Lower leg skin (tissue), 4 donors: ENCODE measurements at regions not wholly inside any gene's neighbourhood (a gene's known extent, or its start where the extent isn't known, plus 50 kb on each side); places are given as distances from the start of the nearest gene placed in this dataset.

ENCODE experiments used
- DNase-seq, 2 donors: peaks; one replicate each; pipeline ENCODE4 v3.0.0-alpha.2; 2019; ENCODE audit warnings: low spot score in 2 of 2
- H3K4me3 ChIP-seq: fragments of 200-600 bp; sonication (generic); 2 replicates; pipeline ENCODE4 v1.5.1; 2017; ENCODE audit warnings: mild to moderate bottlenecking, low read depth; ENCODE audit not compliant: poor library complexity, severe bottlenecking
- POLR2A ChIP-seq, 2 donors: fragments of 450-650 bp; IDR thresholded peaks; one replicate each; pipeline ENCODE4 v1.6.1; 2016 to 2017; ENCODE audit warnings: antibody characterized with exemption in 2 of 2, mild to moderate bottlenecking in 1 of 2, moderate library complexity in 1 of 2
- WGBS, 2 donors: methylation state at CpG; one replicate each; pipeline ENCODE4 v1.1.5; 2018; 5-methylcytosine and 5-hydroxymethylcytosine counted together
- intact Hi-C: fragments of 100-400 bp; cut with DNase I; formaldehyde crosslinking; loops from one replicate; pipeline ENCODE4 v1.15.0; 2023; ENCODE audit warnings: low total_unique reads
- TF ChIP-seq, protein P1 (sequence below), 3 donors: fragments of 450-650 bp; IDR thresholded peaks; one replicate each; pipeline ENCODE4 v1.5.1; 2016; ENCODE audit warnings: antibody characterized with exemption in 3 of 3, mild to moderate bottlenecking in 3 of 3, moderate library complexity in 2 of 3

DNA sequence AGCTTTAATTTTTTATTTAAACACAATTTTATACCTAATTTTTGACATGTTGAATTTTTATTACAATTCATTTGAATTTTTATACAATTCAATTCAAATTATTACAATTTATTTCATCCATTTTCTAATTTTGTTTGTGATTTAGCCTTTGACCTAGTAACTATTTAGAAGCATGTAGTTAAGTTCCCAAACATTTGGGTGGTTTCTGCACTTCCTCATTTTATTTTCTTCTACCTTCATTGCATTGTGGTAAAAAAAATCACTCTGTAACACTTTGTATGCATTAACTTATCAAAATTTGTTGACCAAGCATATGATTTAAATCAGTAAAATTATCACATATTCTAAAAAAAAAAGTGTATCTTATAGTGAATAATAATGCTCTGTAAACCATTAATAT, 928.9 kb downstream of the ARAP2 start:
- TF ChIP-seq, protein P1, sequence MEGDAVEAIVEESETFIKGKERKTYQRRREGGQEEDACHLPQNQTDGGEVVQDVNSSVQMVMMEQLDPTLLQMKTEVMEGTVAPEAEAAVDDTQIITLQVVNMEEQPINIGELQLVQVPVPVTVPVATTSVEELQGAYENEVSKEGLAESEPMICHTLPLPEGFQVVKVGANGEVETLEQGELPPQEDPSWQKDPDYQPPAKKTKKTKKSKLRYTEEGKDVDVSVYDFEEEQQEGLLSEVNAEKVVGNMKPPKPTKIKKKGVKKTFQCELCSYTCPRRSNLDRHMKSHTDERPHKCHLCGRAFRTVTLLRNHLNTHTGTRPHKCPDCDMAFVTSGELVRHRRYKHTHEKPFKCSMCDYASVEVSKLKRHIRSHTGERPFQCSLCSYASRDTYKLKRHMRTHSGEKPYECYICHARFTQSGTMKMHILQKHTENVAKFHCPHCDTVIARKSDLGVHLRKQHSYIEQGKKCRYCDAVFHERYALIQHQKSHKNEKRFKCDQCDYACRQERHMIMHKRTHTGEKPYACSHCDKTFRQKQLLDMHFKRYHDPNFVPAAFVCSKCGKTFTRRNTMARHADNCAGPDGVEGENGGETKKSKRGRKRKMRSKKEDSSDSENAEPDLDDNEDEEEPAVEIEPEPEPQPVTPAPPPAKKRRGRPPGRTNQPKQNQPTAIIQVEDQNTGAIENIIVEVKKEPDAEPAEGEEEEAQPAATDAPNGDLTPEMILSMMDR (IDR thresholded peaks at IDR 0.05): no peak
- TF ChIP-seq POLR2A (IDR thresholded peaks at IDR 0.05): no peak
- H3K4me3 ChIP-seq: no peak overlapping the region
- intact Hi-C loops: no loop called here
- no peak for DNase-seq

DNA sequence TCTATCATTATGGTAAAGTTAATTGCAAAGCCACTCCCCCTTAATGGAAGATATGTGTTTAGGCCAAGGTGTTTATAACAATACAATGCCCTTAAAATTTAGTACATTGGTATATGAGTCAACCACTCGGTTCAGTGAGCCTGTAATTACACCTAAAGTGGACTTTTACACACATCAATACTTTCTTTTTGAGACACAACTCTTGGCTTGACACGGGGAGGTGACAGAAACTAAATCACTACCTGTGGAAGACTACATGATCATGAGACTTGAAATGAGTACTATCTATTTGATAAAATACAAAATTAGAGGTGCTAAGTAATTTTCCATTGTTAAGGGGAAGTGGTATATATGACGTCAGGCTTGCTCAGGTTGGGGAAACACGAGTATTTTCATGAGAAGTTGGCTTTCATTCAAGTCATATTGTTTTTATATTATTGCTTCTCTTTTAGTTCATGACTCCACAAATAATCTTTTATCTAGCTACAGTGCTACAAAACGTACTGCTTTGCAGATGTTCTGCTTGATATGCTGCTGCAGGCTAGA, 918.3 kb downstream of the ARAP2 start:
- 37 to 38% methylated on average over 5 of the region's 5 CpGs for WGBS, 2 donors

DNA sequence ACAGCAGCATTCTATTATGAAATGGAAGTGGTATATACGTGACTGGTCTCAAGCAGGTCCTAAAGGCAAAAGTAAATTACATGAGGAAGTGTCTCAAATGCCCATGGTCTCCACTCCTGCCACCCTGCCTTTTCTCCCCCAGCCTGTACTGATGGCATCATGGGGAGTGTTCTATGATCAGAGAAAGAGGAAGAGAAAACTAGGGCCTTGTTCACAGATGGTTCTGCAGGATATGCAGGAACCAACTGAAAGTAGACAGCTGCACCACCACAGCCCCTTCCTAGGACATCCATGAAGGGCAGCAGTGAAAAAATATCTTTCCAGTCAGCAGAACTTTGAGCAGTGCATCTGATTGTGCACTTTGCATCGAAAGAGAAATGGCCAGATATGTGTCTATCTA, 901.5 kb downstream of the ARAP2 start:
- TF ChIP-seq POLR2A (IDR thresholded peaks at IDR 0.05): no peak
- TF ChIP-seq, protein P1 (IDR thresholded peaks at IDR 0.05): no peak
- 59 to 62% methylated on average over 1 to 2 of the region's 2 CpGs for WGBS, 2 donors
- intact Hi-C loops: no loop called here
- no peak for DNase-seq
- no peak overlapping the region for H3K4me3 ChIP-seq

More for the DNA sequence above, 918.3 kb downstream of the ARAP2 start:
- no peak overlapping the region for H3K4me3 ChIP-seq
- DNase-seq: no peak
- TF ChIP-seq, protein P1 (IDR thresholded peaks at IDR 0.05): no peak
- no peak for TF ChIP-seq POLR2A (IDR thresholded peaks at IDR 0.05)
- intact Hi-C loops: no loop called here

DNA sequence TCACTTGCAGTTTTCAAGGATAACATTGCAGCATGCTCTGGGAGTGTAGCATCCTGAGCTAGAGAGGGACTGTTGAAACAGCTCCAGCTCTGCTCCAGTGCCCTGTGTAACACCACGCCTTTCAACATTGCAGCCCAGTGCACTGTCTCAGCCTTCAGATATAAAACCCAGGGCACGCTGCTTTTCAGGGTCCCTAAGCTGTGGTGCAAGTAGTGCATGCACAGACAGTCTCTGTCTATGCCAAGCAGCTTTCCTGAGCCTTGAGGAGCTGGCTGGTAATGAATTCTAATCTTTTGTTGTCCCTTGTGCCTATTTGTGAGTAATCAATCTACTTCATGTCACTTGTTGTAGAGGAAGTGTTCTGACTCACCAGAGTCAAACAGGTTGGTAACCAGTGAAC, 897.0 kb downstream of the ARAP2 start:
- no peak for TF ChIP-seq POLR2A (IDR thresholded peaks at IDR 0.05)
- TF ChIP-seq, protein P1 (IDR thresholded peaks at IDR 0.05): no peak
- intact Hi-C loops: no loop called here
- 64 to 66% methylated on average over 2 of the region's 2 CpGs for whole genome bisulfite sequencing, 2 donors
- no peak for DNase-seq
- H3K4me3 ChIP-seq: no peak overlapping the region

DNA sequence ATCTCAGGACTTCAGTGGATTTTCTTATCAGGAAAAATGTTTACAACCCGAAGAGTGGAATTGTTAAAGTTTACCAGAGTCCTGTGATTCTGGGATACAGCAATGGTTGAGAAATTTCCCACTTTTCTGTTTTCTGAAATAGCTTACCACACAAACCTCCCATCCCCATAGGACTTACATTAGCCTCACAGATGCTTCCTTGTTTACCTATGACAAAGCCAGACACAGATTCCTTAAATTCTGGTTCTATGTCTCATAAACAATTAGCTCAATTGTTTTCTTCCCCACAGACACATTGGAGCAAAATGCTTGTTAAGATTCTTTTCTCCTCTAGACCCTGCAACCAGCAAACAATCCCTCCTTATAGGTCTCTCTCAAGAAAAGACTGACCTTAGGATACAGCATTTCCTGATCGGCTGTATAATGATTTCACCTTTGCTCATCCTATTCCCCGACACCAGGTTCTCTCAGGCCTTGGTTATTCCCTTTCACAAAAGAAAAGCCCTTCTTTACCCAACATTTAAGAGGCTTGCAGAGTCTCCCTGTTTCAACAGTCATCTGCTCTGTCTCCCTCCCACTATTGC, 886.2 kb downstream of the ARAP2 start:
- TF ChIP-seq POLR2A (IDR thresholded peaks at IDR 0.05): no peak
- TF ChIP-seq, protein P1 (IDR thresholded peaks at IDR 0.05): no peak
- 90 to 91% methylated on average over 3 of the region's 3 CpGs for WGBS, 2 donors
- intact Hi-C loops: no loop called here
- no peak overlapping the region for H3K4me3 ChIP-seq
- DNase-seq: no peak
